AG04450 (cell line): ENCODE measurements at regions not wholly inside any gene's neighbourhood (a gene's known extent, or its start where the extent isn't known, plus 50 kb on each side); places are given as distances from the start of the nearest gene placed in this dataset.
"Not testable (repeated sequence)": the region's sequence is repeated elsewhere in the genome, so short reads cannot be mapped to it uniquely, and the experiment has no call there.

Experiments used
- CTCF ChIA-PET: fragments of 300-600, 350-600 bp; formaldehyde crosslinking; extraction: SDS; loops from one replicate; lab custom pipeline; 2022; ENCODE audit warnings: antibody characterized with exemption, inconsistent platforms; lab: Charles Lee
- POLR2A ChIA-PET: fragments of 350-600 bp; formaldehyde crosslinking; extraction: SDS; loops from one replicate; lab custom pipeline; 2021; ENCODE audit warnings: antibody characterized with exemption, inconsistent platforms; lab: Yijun Ruan, JAX
- DNase-seq: peaks from one replicate; pipeline ENCODE4 v3.0.0-alpha.2; 2011; ENCODE audit warnings: low read depth, low spot score
- H3K27ac ChIP-seq: one replicate; pipeline ENCODE4 v1.5.1; 2012; ENCODE audit warnings: low read depth, low read length, control low read depth
- H3K27me3 ChIP-seq: one replicate; pipeline ENCODE4 v1.6.0; 2012; ENCODE audit warnings: low read length; ENCODE audit not compliant: control insufficient read depth, insufficient read depth
- H3K4me3 ChIP-seq: 2 replicates; pipeline ENCODE4 v1.5.1; 2011; ENCODE audit warnings: mild to moderate bottlenecking, low read depth, low read length, control low read depth
- H3K9me3 ChIP-seq: 2 replicates; pipeline ENCODE4 v1.5.1; 2012; ENCODE audit warnings: low read length; ENCODE audit not compliant: control insufficient read depth, insufficient read depth
- TF ChIP-seq, protein P1 (sequence below): IDR thresholded peaks from 2 replicates; pipeline ENCODE4 v1.5.1; 2011; ENCODE audit warnings: low read depth, low read length, control low read depth, inconsistent platforms

DNA sequence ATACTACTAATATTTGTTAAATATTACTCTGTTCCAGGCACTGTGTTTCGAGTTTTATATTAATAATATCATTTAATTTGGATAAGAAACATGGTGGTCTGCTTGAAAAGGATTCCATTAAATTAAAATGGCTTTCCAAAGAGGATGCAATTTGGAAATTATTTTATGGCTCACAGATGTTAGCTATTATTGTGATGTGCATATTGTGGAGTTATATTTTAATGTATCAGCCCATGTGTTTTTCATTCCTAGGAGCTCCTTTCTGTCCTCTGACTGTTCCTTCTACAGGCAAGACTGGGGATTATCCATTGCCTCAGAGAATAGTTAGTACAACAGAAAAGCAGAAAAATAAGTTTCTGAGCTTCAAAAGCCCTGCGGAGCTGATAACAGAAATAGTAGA lies 376.7 kb upstream of the PDZRN3 start:
- no peak overlapping the region for H3K4me3 ChIP-seq
- no peak for DNase-seq

DNA sequence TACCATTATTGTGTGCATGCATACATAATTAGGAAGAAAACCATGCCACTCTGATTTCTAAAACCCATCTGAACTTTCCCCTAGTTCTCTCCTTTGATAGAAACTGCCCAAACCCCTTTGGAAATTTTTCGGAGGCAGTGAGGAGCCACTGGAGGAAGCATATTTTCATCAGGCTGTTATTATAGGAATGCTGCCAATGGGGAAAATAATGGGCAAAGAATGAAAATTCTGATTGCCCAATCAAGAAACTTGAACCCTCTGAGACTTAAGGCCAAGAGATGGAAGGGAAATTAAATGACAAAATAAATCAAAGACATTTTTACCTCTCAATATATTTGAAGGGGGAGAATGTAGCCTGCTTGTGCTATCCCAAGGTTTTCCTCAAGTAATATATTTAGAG lies 376.0 kb upstream of the PDZRN3 start:
- Histone ChIP-seq H3K9me3 (no peaks in the 10 kb centered on the region), H3K4me3 (no peak overlapping the region), H3K27me3 (no peaks in the 10 kb centered on the region), H3K27ac (no peak overlapping the region)
- ChIA-PET POLR2A (no interaction called here), CTCF (no interaction called here)
- no peak for DNase-seq
- TF ChIP-seq, protein P1, sequence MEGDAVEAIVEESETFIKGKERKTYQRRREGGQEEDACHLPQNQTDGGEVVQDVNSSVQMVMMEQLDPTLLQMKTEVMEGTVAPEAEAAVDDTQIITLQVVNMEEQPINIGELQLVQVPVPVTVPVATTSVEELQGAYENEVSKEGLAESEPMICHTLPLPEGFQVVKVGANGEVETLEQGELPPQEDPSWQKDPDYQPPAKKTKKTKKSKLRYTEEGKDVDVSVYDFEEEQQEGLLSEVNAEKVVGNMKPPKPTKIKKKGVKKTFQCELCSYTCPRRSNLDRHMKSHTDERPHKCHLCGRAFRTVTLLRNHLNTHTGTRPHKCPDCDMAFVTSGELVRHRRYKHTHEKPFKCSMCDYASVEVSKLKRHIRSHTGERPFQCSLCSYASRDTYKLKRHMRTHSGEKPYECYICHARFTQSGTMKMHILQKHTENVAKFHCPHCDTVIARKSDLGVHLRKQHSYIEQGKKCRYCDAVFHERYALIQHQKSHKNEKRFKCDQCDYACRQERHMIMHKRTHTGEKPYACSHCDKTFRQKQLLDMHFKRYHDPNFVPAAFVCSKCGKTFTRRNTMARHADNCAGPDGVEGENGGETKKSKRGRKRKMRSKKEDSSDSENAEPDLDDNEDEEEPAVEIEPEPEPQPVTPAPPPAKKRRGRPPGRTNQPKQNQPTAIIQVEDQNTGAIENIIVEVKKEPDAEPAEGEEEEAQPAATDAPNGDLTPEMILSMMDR = no peak

More for the DNA sequence above, 376.7 kb upstream of the PDZRN3 start:
- no peak overlapping the region for H3K27ac ChIP-seq
- TF ChIP-seq, protein P1 = no peak
- no peaks in the 10 kb centered on the region for H3K27me3 ChIP-seq
- no peaks in the 10 kb centered on the region for H3K9me3 ChIP-seq
- ChIA-PET CTCF (no interaction called here), POLR2A (no interaction called here)

DNA sequence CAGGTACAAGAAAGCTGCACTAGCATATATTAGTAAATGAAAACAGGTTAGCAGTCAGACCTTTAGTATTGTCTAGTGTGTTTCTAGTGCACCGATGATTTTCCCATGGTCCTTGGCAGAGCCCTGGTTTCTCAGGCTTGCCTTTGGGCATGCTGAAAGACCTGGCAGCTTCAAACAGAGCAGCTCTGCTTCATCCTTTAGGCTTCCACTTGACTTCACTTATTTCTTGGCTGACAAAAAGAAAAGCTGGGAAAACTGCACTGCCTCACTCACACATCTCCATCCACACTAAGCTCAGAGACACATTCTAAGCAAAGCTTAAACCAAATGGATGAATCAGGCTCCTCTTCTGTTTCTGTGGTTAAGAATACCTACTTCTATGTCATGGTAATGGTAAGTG lies 374.8 kb upstream of the PDZRN3 start:
- ChIA-PET CTCF (no interaction called here), POLR2A (no interaction called here)
- no peak overlapping the region for H3K27ac ChIP-seq
- H3K9me3 ChIP-seq = no peaks in the 10 kb centered on the region
- TF ChIP-seq, protein P1 = no peak
- DNase-seq = no peak
- no peak overlapping the region for H3K4me3 ChIP-seq
- no peaks in the 10 kb centered on the region for H3K27me3 ChIP-seq

DNA sequence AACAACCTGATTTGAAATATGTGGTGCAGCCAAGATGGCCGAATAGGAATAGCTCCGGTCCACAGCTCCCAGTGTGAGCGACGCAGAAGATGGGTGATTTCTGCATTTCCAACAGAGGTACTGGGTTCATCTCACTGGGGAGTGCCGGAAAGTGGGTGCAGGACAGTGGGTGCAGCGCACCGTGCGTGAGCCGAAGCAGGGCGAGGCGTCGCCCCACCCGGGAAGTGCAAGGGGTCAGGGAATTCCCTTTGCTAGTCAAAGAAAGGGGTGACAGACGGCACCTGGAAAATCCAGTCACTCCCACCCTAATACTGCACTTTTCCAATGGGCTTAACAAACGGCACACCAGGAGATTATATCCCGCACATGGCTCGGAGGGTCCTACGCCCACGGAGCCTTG lies 365.9 kb upstream of the PDZRN3 start:
- H3K9me3 ChIP-seq, POLR2A ChIA-PET, H3K27ac ChIP-seq, CTCF ChIA-PET, H3K4me3 ChIP-seq, DNase-seq, H3K27me3 ChIP-seq: not testable (repeated sequence)

DNA sequence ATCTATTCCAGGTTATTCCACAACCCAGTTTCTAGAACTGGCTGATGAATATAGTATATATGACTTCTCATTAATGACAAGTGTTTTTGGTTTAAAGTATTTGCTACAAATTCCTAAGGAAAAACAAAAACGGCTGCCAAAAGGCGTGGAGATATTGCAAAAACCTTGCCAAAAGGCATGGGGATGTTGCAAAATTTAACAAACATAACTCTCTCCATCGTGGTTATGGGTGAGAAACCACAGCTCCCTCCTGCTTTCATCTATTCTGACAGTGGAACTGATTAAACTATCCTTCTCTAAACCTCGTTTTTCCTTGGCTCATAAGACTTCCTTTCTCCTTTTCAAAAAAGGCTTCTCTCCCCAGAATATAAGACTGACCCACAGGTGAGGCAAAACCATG lies 342.0 kb upstream of the PDZRN3 start:
- Histone ChIP-seq H3K27me3 (no peaks in the 10 kb centered on the region), H3K4me3 (no peak overlapping the region), H3K27ac (no peak overlapping the region), H3K9me3 (no peaks in the 10 kb centered on the region)
- ChIA-PET CTCF (no interaction called here), POLR2A (no interaction called here)
- DNase-seq = no peak
- TF ChIP-seq, protein P1 = no peak

DNA sequence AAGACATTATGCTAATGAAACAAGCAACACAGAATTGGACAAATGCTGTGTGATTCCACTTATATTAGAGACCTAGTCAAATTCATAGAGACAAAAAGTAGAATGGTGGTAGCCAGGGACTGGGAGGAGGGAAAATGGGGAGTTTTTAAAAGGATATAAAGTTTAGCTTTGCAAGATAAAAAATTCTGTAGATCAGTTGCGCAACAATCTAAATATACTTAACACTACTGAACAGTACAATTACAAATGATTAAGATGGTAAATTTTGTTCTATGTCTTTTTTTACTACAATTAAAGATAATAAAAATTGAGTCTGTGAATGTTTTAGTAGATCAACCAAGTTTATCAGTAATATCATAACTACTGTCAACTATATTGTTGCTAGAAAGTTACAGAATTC lies 340.1 kb upstream of the PDZRN3 start:
- DNase-seq = no peak
- CTCF ChIA-PET = no interaction called here
- POLR2A ChIA-PET = no interaction called here
- Histone ChIP-seq H3K9me3 (no peaks in the 10 kb centered on the region), H3K27ac (no peak overlapping the region), H3K4me3 (no peak overlapping the region), H3K27me3 (no peaks in the 10 kb centered on the region)
- TF ChIP-seq, protein P1 = no peak
